HepG2 (cell line): ENCODE measurements at regions not wholly inside any gene's neighbourhood (a gene's known extent, or its start where the extent isn't known, plus 50 kb on each side); places are given as distances from the start of the nearest gene placed in this dataset.

Experiments
- ATAC-seq: fragments of 200-7000 bp; cut with Tn5 transposase; 3 replicates; pipeline ENCODE4 v1.9.1; 2020; ENCODE audit warnings: mild to moderate bottlenecking, moderate library complexity
- BruUV-seq: library from RNA; stranded (reverse); fragments of 400-500 nt; replicated peaks from 2 replicates; lab custom pipeline; 2021; lab: Mats Ljungman, UMichigan
- CTCF ChIA-PET: fragments of 300-600 bp; formaldehyde crosslinking; extraction: SDS; loops from one replicate; lab custom pipeline; 2021; ENCODE audit warnings: low total read pairs, inconsistent platforms, low intra/inter-chr PET ratio; lab: Yijun Ruan, JAX
- POLR2A ChIA-PET: fragments of 350-600 bp; sonication (Branson Sonifier 250); formaldehyde crosslinking; loops from one replicate; lab custom pipeline; 2020; ENCODE audit warnings: antibody characterized with exemption, inconsistent platforms; lab: Yijun Ruan, JAX
- DNase-seq: peaks from one replicate; pipeline ENCODE4 v3.0.0-alpha.2; 2015; ENCODE audit warnings: low spot score
- FAIRE-seq: peaks from 3 replicates; lab custom pipeline; 2011; peaks lifted over from hg19 to GRCh38; lab: Jason Lieb, UNC
- H2AFZ ChIP-seq: one replicate; pipeline ENCODE4 v1.6.1; 2011; ENCODE audit warnings: low read length, inconsistent platforms
- H3K27ac ChIP-seq: fragments of 300-600 bp; 3 replicates; pipeline ENCODE4 v1.8.0; 2011; ENCODE audit warnings: mixed run types, mild to moderate bottlenecking, mixed read lengths, low read length, inconsistent platforms; ENCODE audit not compliant: insufficient read depth; ENCODE audit errors: extremely low read length
- H3K27me3 ChIP-seq, 2 experiments: fragments of 200-600 bp in 1 of 2; 2 replicates in 1 of 2; 3 replicates in 1 of 2; pipeline versions ENCODE4 v1.6.0 to v1.8.0; 2011; ENCODE audit warnings: low read length in 2 of 2, mild to moderate bottlenecking in 2 of 2, moderate library complexity in 2 of 2, inconsistent platforms in 1 of 2; ENCODE audit not compliant: insufficient read depth in 2 of 2, control insufficient read depth in 1 of 2
- H3K36me3 ChIP-seq, 2 experiments: fragments of 200-600 bp in 1 of 2; replicated peaks in 1 of 2; 2 replicates in 1 of 2; 3 replicates in 1 of 2; pipeline versions ENCODE4 v1.5.1 to v1.8.0; 2011; ENCODE audit warnings: low read length in 2 of 2, inconsistent platforms in 1 of 2; ENCODE audit not compliant: insufficient read depth in 2 of 2, control insufficient read depth in 1 of 2
- H3K4me1 ChIP-seq: 2 replicates; pipeline ENCODE4 v1.5.1; 2012; ENCODE audit warnings: low read length, inconsistent platforms; ENCODE audit not compliant: insufficient read depth
- H3K4me2 ChIP-seq: 2 replicates; pipeline ENCODE4 v1.6.0; 2011; ENCODE audit warnings: low read depth, low read length, inconsistent platforms
- H3K4me3 ChIP-seq, 3 experiments: fragments of 200-600 bp in 1 of 3; sonication (generic), shearing (Covaris generic) in 1 of 3; replicated peaks in 1 of 3; 2 replicates each; pipeline ENCODE4 v1.5.1; 2011 to 2016; ENCODE audit warnings: low read length in 3 of 3, inconsistent platforms in 2 of 3, low read depth in 2 of 3, mild to moderate bottlenecking in 2 of 3, control low read depth in 1 of 3, mixed read lengths in 1 of 3; ENCODE audit not compliant: insufficient read depth in 1 of 3
- H3K79me2 ChIP-seq: one replicate; pipeline ENCODE4 v1.6.1; 2011; ENCODE audit warnings: low read length, inconsistent platforms; ENCODE audit not compliant: insufficient read depth
- H3K9ac ChIP-seq: 2 replicates; pipeline ENCODE4 v1.6.0; 2011; ENCODE audit warnings: mild to moderate bottlenecking, low read depth, low read length, inconsistent platforms; ENCODE audit not compliant: insufficient read depth
- H3K9me3 ChIP-seq: 2 replicates; pipeline ENCODE4 v1.5.1; 2012; ENCODE audit warnings: mild to moderate bottlenecking, low read length
- H4K20me1 ChIP-seq: 2 replicates; pipeline ENCODE4 v1.6.0; 2011; ENCODE audit warnings: inconsistent platforms, mild to moderate bottlenecking, low read length, moderate library complexity; ENCODE audit not compliant: insufficient read depth
- FOXO1 ChIP-seq: sonication (generic); formaldehyde crosslinking; IDR thresholded peaks from 2 replicates; pipeline ENCODE4 v1.4.0; 2020; ENCODE audit warnings: missing genetic modification reagents
- HNRNPUL1 ChIP-seq: fragments of 200-400 bp; formaldehyde crosslinking; IDR thresholded peaks from 2 replicates; pipeline ENCODE4 v1.6.1; 2017; ENCODE audit warnings: low read depth, mild to moderate bottlenecking, low read length, moderate library complexity
- JUN ChIP-seq: sonication (generic); formaldehyde crosslinking; IDR thresholded peaks from 2 replicates; pipeline ENCODE4 v1.4.0; 2020; ENCODE audit warnings: mild to moderate bottlenecking, missing genetic modification reagents
- RCOR2 ChIP-seq: IDR thresholded peaks from 2 replicates; pipeline ENCODE4 v1.6.1; 2016; ENCODE audit warnings: missing biosample characterization, missing genetic modification reagents
- REL ChIP-seq: sonication (generic); formaldehyde crosslinking; conservative IDR thresholded peaks from 2 replicates; pipeline ENCODE4 v1.8.0; 2022; ENCODE audit warnings: mild to moderate bottlenecking, missing genetic modification reagents, moderate library complexity
- ZKSCAN1 ChIP-seq: fragments of 150-350 bp; IDR thresholded peaks from 2 replicates; pipeline ENCODE4 v1.6.1; 2014; ENCODE audit warnings: low read length
- ZNF331 ChIP-seq: sonication (generic); formaldehyde crosslinking; IDR thresholded peaks from 2 replicates; pipeline ENCODE4 v1.4.0; 2020; ENCODE audit warnings: missing genetic modification reagents
- ZNF7 ChIP-seq: IDR thresholded peaks from 2 replicates; pipeline ENCODE4 v1.6.1; 2016; ENCODE audit warnings: missing biosample characterization, missing genetic modification reagents
- WGBS: methylation state at CpG from one replicate; pipeline ENCODE4 v1.1.6; 2017; ENCODE audit warnings: low lambda C conversion rate; 5-methylcytosine and 5-hydroxymethylcytosine counted together
- in situ Hi-C: cut with HindIII; loops from 2 replicates; pipeline ENCODE4 v1.10.0; 2017; ENCODE audit warnings: low pct_unique_long_range_greater_than_20kb; ENCODE audit not compliant: extremely low pct_ligation_motif_present
- intact Hi-C: fragments of 100-400 bp; cut with micrococcal nuclease; formaldehyde crosslinking; loops from one replicate; pipeline ENCODE4 v1.10.0; 2022; ENCODE audit not compliant: unreplicated experiment
- TF ChIP-seq, protein P1 (sequence below): fragments of 450-650 bp; IDR thresholded peaks from 2 replicates; pipeline ENCODE4 v1.6.1; 2016
- TF ChIP-seq, protein P2 (sequence below): sonication (generic); formaldehyde crosslinking; IDR thresholded peaks from 2 replicates; pipeline ENCODE4 v1.8.1; 2023; ENCODE audit warnings: mild to moderate bottlenecking, missing genetic modification reagents
- TF ChIP-seq, protein P3 (sequence below), 2 experiments: sonication (generic) in 1 of 2; formaldehyde crosslinking in 1 of 2; IDR thresholded peaks; 2 replicates each; pipeline versions ENCODE4 v1.4.0 to v1.6.1; 2016 to 2020; ENCODE audit warnings: borderline replicate concordance in 1 of 2, low read depth in 1 of 2, mild to moderate bottlenecking in 1 of 2, missing genetic modification reagents in 1 of 2
- TF ChIP-seq, protein P4 (sequence below): sonication (generic); formaldehyde crosslinking; conservative IDR thresholded peaks from 2 replicates; pipeline ENCODE4 v1.4.0; 2020; ENCODE audit warnings: missing genetic modification reagents

DNA sequence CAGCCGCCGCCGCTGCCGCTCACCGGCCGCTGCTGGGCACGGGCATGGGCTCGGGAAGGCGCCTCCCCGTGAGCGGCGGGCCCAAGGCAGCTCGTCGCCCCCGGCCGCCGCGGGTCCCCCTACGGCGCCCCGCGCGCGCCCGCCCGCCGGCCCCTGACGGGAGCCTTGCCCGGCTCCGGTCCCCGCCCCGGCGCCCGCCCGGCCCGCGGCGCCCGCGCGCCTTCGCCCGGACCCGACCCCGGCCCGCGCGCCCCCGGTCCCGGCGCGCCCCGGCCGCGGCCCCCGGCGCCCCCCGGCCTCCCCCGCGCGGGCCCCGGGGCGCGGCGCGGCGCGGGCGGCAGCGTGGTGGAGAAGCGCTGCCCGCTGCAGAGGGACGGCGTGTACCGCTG is 177.7 kb downstream of the OR4M2 start:
- Histone ChIP-seq H3K4me2 (peak overlapping the region; percentile 7; the same call in 1 of the 2 replicates), H4K20me1 (no peaks in the 10 kb centered on the region), H3K9me3 (no peaks in the 10 kb centered on the region)
- BruUV-seq, result no TSS peak
- in situ Hi-C loops, result no loop called here
- TF ChIP-seq, protein P1, sequence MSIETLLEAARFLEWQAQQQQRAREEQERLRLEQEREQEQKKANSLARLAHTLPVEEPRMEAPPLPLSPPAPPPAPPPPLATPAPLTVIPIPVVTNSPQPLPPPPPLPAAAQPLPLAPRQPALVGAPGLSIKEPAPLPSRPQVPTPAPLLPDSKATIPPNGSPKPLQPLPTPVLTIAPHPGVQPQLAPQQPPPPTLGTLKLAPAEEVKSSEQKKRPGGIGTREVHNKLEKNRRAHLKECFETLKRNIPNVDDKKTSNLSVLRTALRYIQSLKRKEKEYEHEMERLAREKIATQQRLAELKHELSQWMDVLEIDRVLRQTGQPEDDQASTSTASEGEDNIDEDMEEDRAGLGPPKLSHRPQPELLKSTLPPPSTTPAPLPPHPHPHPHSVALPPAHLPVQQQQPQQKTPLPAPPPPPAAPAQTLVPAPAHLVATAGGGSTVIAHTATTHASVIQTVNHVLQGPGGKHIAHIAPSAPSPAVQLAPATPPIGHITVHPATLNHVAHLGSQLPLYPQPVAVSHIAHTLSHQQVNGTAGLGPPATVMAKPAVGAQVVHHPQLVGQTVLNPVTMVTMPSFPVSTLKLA, result no peak
- TF ChIP-seq, protein P2, sequence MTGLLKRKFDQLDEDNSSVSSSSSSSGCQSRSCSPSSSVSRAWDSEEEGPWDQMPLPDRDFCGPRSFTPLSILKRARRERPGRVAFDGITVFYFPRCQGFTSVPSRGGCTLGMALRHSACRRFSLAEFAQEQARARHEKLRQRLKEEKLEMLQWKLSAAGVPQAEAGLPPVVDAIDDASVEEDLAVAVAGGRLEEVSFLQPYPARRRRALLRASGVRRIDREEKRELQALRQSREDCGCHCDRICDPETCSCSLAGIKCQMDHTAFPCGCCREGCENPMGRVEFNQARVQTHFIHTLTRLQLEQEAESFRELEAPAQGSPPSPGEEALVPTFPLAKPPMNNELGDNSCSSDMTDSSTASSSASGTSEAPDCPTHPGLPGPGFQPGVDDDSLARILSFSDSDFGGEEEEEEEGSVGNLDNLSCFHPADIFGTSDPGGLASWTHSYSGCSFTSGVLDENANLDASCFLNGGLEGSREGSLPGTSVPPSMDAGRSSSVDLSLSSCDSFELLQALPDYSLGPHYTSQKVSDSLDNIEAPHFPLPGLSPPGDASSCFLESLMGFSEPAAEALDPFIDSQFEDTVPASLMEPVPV, result no peak
- TF ChIP-seq, protein P3, sequence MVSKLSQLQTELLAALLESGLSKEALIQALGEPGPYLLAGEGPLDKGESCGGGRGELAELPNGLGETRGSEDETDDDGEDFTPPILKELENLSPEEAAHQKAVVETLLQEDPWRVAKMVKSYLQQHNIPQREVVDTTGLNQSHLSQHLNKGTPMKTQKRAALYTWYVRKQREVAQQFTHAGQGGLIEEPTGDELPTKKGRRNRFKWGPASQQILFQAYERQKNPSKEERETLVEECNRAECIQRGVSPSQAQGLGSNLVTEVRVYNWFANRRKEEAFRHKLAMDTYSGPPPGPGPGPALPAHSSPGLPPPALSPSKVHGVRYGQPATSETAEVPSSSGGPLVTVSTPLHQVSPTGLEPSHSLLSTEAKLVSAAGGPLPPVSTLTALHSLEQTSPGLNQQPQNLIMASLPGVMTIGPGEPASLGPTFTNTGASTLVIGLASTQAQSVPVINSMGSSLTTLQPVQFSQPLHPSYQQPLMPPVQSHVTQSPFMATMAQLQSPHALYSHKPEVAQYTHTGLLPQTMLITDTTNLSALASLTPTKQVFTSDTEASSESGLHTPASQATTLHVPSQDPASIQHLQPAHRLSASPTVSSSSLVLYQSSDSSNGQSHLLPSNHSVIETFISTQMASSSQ (IDR thresholded peaks at IDR 0.05; ENCODE audit: low read depth), result no peak
- TF ChIP-seq, protein P3 (CRISPR knock-in tag; IDR thresholded peaks at IDR 0.05; ENCODE audit: borderline replicate concordance), result no peak
- no peak for TF ChIP-seq HNRNPUL1
- TF ChIP-seq ZNF331, result no peak
- TF ChIP-seq REL (CRISPR knock-in tag), result no peak
- TF ChIP-seq, protein P4, sequence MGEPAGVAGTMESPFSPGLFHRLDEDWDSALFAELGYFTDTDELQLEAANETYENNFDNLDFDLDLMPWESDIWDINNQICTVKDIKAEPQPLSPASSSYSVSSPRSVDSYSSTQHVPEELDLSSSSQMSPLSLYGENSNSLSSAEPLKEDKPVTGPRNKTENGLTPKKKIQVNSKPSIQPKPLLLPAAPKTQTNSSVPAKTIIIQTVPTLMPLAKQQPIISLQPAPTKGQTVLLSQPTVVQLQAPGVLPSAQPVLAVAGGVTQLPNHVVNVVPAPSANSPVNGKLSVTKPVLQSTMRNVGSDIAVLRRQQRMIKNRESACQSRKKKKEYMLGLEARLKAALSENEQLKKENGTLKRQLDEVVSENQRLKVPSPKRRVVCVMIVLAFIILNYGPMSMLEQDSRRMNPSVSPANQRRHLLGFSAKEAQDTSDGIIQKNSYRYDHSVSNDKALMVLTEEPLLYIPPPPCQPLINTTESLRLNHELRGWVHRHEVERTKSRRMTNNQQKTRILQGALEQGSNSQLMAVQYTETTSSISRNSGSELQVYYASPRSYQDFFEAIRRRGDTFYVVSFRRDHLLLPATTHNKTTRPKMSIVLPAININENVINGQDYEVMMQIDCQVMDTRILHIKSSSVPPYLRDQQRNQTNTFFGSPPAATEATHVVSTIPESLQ (CRISPR knock-in tag), result no peak
- TF ChIP-seq JUN (CRISPR knock-in tag), result no peak
- TF ChIP-seq ZNF7 (CRISPR knock-in tag), result no peak
- TF ChIP-seq FOXO1, result no peak
- TF ChIP-seq ZKSCAN1, result no peak
- TF ChIP-seq RCOR2 (CRISPR knock-in tag), result no peak
- TF ChIP-seq, all 625 proteins: peak for 0
- POLR2A ChIA-PET, result no interaction called here
- Histone ChIP-seq H3K4me3 (peak overlapping the region in 1 of 3 experiments; percentile 43; a peak in 1 of 6 replicates), H3K27me3 (peaks cover 0 to 3% of the 10 kb centered on the region in 2 experiments; a peak in 1 of 5 replicates), H3K9ac (no peak overlapping the region), H3K4me1 (no peaks in the 10 kb centered on the region), H2AFZ (no peak overlapping the region), H3K79me2 (no peaks in the 10 kb centered on the region), H3K27ac (no peak overlapping the region), H3K36me3 (no peaks in the 10 kb centered on the region)
- FAIRE-seq (no peak), ATAC-seq (no peak), DNase-seq (no peak)
- intact Hi-C loops, result no loop called here
- CTCF ChIA-PET, result no interaction called here
- 80% methylated on average over 16 of the region's 75 CpGs for WGBS
